Neutrophil (primary cell): ENCODE measurements at regions not wholly inside any gene's neighbourhood (a gene's known extent, or its start where the extent isn't known, plus 50 kb on each side); places are given as distances from the start of the nearest gene placed in this dataset.

Source experiments
- H3K27ac ChIP-seq: fragments of 200-600 bp; sonication (generic); 2 replicates; pipeline ENCODE4 v1.5.1; 2016; ENCODE audit warnings: mild to moderate bottlenecking, moderate library complexity
- H3K27me3 ChIP-seq: fragments of 200-600 bp; sonication (generic); 2 replicates; pipeline ENCODE4 v1.6.0; 2016; ENCODE audit warnings: mild to moderate bottlenecking
- H3K36me3 ChIP-seq: fragments of 200-600 bp; sonication (generic); 2 replicates; pipeline ENCODE4 v1.5.1; 2017
- H3K4me1 ChIP-seq, 2 experiments: fragments of 200-600 bp in 1 of 2; sonication (generic) in 1 of 2; 1 replicate in 1 of 2; 2 replicates in 1 of 2; pipeline versions ENCODE4 v1.5.1 to v1.6.1; 2013 to 2016; ENCODE audit warnings: low read depth in 1 of 2, low read length in 1 of 2, mild to moderate bottlenecking in 1 of 2, moderate library complexity in 1 of 2; ENCODE audit not compliant: control insufficient read depth in 1 of 2, insufficient read depth in 1 of 2
- H3K4me3 ChIP-seq, 2 experiments: fragments of 200-600 bp in 1 of 2; sonication (generic) in 1 of 2; 1 replicate in 1 of 2; 2 replicates in 1 of 2; pipeline ENCODE4 v1.5.1; 2013 to 2016; ENCODE audit warnings: low read depth in 1 of 2, low read length in 1 of 2, mild to moderate bottlenecking in 1 of 2, moderate library complexity in 1 of 2
- H3K9me3 ChIP-seq: fragments of 200-600 bp; sonication (generic); 2 replicates; pipeline ENCODE4 v1.5.1; 2016
- CTCF ChIP-seq: fragments of 200-600 bp; sonication (generic); IDR thresholded peaks from 2 replicates; pipeline ENCODE4 v1.5.1; 2016; ENCODE audit warnings: antibody characterized with exemption

DNA sequence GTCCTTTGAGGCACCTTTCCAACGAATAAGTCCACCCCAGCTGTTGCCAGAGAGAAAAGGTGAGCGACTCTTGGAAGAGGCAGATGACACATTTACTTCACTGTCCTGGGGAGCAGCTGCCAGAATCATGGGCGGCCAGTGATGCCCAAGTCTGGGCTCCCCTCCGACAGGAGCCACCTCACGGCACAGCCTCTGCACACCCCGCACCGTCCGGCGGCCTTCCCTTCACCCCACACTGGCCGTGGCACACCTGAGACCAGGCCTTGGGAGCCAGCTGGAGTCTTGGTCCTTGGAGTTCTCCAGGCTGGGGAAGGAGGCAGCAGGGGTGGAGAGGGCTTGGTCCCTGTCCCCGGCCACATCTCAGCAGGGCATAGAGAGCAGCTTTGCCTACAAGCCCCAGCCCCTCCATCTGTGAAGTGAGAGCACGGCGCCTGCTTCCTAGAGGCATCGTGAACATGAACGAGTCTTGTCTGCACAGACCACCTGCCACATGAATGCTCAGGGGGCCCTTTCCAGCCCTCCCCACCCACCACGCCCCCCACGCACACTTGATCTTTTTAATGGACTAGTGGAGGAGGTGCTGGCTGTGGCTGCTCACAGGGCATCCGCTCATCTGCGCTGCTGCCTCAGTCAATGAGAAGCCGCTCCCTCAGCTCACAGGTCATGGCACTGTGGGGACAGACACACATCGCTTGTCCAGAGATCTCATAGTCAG lies 400.2 kb upstream of the MYT1L start:
- H3K4me3 ChIP-seq = no peak overlapping the region
- no peak overlapping the region for H3K27ac ChIP-seq
- TF ChIP-seq CTCF = no peak
- H3K36me3 ChIP-seq = no peaks in the 10 kb centered on the region
- no peaks in the 10 kb centered on the region for H3K4me1 ChIP-seq
- no peaks in the 10 kb centered on the region for H3K9me3 ChIP-seq
- H3K27me3 ChIP-seq = no peaks in the 10 kb centered on the region

DNA sequence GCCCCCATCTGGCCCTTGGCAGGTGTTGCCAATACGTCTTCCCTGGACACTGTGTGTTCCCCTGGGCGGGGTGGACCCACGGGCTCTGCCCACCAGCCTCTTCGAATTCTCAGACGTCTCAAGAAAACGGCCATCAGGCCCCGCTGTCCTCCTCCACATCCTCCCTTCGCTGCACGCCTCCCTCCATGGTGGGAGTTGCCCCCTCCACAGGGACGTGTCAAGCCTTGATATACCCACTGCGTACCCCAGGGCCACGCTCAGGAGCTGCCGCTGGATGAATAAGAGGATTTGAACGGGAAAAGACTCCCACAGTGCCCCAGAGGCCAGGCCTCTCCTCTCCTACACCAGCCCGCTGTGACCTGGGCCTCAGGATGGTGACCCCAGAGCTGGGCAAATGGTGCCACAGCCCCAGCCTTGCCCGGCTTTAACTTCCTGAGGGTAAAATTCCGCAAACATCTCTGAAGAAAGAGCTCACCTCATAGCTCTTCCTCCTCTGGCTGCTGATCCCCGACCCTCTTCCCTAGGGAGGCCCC lies 399.3 kb upstream of the MYT1L start:
- no peak overlapping the region for H3K27ac ChIP-seq
- H3K27me3 ChIP-seq = no peaks in the 10 kb centered on the region
- no peak for TF ChIP-seq CTCF
- no peaks in the 10 kb centered on the region for H3K36me3 ChIP-seq
- H3K4me3 ChIP-seq = no peak overlapping the region
- no peaks in the 10 kb centered on the region for H3K4me1 ChIP-seq
- no peaks in the 10 kb centered on the region for H3K9me3 ChIP-seq

GRCh38 chr2:2729246-2729645 lies 398.2 kb upstream of the MYT1L start:
- Histone ChIP-seq H3K9me3 (no peaks in the 10 kb centered on the region), H3K27me3 (no peaks in the 10 kb centered on the region), H3K4me3 (no peak overlapping the region), H3K27ac (no peak overlapping the region), H3K4me1 (no peaks in the 10 kb centered on the region), H3K36me3 (no peaks in the 10 kb centered on the region)
- no peak for TF ChIP-seq CTCF

- no peaks in the 10 kb centered on the region for H3K4me1 ChIP-seq
- no peak overlapping the region for H3K27ac ChIP-seq
- TF ChIP-seq CTCF = no peak
- no peaks in the 10 kb centered on the region for H3K36me3 ChIP-seq
- no peak overlapping the region for H3K4me3 ChIP-seq
- H3K27me3 ChIP-seq = no peaks in the 10 kb centered on the region
- H3K9me3 ChIP-seq = no peaks in the 10 kb centered on the region
These were observed 397.6 kb upstream of the MYT1L start for GRCh38 chr2:2728635-2729034.

DNA sequence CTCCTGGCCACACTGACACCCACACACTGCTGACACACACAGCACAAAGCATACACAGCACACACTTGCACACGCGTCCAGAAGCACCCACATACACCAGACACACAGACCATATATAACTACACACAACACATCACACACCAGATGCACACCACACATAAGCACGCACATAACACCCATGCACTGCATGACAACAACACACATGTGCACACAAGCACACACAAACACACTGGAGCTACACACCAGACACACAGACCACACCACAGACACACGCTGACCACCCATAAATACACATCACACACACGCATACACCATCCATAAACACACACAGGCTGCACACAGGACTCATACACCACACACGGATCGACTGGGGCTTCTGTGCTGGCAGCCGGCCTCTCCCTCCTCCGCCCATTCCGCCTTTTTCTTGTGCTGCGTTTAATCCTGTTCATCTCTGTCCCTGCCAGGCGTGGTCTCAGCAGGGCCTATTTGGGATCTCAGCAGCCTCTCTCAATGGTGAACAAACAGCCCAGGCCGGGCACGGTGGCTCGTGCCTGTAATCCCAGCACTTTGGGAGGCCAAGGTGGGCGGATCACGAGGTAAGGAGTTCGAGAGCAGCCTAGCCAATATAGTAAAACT lies 396.9 kb upstream of the MYT1L start:
- H3K4me1 ChIP-seq = no peaks in the 10 kb centered on the region
- H3K27me3 ChIP-seq = no peaks in the 10 kb centered on the region
- no peak overlapping the region for H3K27ac ChIP-seq
- no peak for TF ChIP-seq CTCF
- no peaks in the 10 kb centered on the region for H3K36me3 ChIP-seq
- H3K4me3 ChIP-seq = no peak overlapping the region
- H3K9me3 ChIP-seq = no peaks in the 10 kb centered on the region
